ENCODE measurements at regions not wholly inside any gene's neighbourhood (a gene's known extent, or its start where the extent isn't known, plus 50 kb on each side); places are given as distances from the start of the nearest gene placed in this dataset.

DNA sequence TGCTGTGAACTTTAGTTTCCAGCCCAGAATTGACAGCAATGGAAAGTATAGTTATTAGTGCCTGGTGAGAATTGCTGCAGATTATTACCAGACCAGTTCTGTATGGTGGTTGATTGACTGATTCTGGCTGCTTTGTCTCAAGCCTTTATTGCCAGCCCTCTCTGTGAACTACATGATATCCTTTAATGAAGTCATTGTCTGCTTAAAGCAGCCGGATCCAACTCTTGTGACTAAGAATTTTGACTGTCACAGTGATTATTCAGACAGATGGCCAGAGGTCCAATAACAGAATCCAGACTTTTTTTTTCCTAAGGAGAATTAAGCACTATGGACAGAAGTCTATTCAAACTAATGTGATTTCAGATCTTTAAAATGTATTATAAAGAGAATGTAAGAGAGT is 1548.6 kb upstream of the B3GALT2 start:
- H3K9me3 ChIP-seq (ENCODE audit: low read depth), result no peaks in the 10 kb centered on the region
- H3K36me3 ChIP-seq (replicated peaks; ENCODE audit: insufficient read depth, low read depth), result no peaks in the 10 kb centered on the region
- H3K27me3 ChIP-seq, result no peaks in the 10 kb centered on the region
- no peaks in the 10 kb centered on the region for H3K79me2 ChIP-seq
- H3K4me3 ChIP-seq, result no peak overlapping the region
- H3K27ac ChIP-seq, result no peak overlapping the region
- DNase-seq (ENCODE audit: low spot score), result no peak
- TF ChIP-seq, protein P1, sequence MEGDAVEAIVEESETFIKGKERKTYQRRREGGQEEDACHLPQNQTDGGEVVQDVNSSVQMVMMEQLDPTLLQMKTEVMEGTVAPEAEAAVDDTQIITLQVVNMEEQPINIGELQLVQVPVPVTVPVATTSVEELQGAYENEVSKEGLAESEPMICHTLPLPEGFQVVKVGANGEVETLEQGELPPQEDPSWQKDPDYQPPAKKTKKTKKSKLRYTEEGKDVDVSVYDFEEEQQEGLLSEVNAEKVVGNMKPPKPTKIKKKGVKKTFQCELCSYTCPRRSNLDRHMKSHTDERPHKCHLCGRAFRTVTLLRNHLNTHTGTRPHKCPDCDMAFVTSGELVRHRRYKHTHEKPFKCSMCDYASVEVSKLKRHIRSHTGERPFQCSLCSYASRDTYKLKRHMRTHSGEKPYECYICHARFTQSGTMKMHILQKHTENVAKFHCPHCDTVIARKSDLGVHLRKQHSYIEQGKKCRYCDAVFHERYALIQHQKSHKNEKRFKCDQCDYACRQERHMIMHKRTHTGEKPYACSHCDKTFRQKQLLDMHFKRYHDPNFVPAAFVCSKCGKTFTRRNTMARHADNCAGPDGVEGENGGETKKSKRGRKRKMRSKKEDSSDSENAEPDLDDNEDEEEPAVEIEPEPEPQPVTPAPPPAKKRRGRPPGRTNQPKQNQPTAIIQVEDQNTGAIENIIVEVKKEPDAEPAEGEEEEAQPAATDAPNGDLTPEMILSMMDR (IDR thresholded peaks at IDR 0.05; ENCODE audit: poor library complexity), result no peak
- no peak for TF ChIP-seq EZH2phosphoT487 (IDR thresholded peaks at IDR 0.05; ENCODE audit: low read depth, severe bottlenecking, unreplicated experiment)
- TF ChIP-seq EZH2 (IDR thresholded peaks at IDR 0.05; ENCODE audit: borderline replicate concordance), result no peak
- H3K4me1 ChIP-seq (ENCODE audit: insufficient read depth), result no peaks in the 10 kb centered on the region
- 65% methylated on average over 1 of the region's 1 CpG for WGBS (ENCODE audit: low lambda C conversion rate, missing lambda C conversion rate)
- no peak overlapping the region for H2AFZ ChIP-seq
- no peaks in the 10 kb centered on the region for H3K9me2 ChIP-seq (replicated peaks; ENCODE audit: insufficient read depth)
- H4K20me1 ChIP-seq (ENCODE audit: insufficient read depth, poor library complexity, severe bottlenecking), result no peaks in the 10 kb centered on the region
- H3K4me2 ChIP-seq, result no peak overlapping the region

DNA sequence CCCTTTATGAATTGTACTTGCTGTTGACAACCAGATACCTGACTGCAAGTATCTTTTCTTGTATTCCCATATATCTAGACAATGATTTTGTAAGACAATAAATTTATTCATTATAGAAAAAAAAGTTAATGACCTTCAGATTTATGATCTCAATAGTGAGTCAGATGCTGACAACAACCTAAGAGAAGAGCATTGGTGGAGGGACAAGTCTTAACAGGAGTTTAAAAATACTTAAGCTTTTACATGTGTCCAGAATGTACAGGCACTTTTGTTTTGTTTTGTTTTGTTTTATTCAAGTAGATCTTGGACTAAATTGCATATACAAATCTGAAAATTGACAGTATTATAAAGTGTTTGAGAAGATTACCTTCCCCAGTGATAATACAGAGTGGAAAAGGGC is 1544.6 kb upstream of the B3GALT2 start:
- no peak overlapping the region for H2AFZ ChIP-seq

DNA sequence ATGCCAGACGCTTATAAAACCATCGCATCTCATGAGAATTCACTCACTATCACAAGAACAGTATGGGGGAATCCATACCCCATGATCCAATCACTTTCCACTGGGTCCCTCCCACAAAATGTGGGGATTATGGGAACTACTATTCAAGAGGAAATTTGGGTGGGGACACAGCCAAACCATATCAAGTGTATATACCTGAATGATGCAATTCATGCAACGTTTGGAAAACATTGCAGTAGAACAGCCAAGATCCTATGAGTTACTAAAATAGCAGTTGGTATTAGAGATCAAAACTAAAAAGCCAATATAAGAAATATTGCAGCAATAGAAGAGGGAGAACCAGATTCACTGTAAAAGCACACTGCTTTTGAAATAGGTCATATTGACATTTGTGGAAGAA is 1543.9 kb upstream of the B3GALT2 start:
- no peaks in the 10 kb centered on the region for H3K9me3 ChIP-seq (ENCODE audit: low read depth)
- DNase-seq (ENCODE audit: low spot score), result no peak
- H3K4me3 ChIP-seq, result no peak overlapping the region

More for the DNA sequence above, 1544.6 kb upstream of the B3GALT2 start:
- no peak for DNase-seq (ENCODE audit: low spot score)
- H3K9me2 ChIP-seq (replicated peaks; ENCODE audit: insufficient read depth), result no peaks in the 10 kb centered on the region
- H3K36me3 ChIP-seq (replicated peaks; ENCODE audit: insufficient read depth, low read depth), result no peaks in the 10 kb centered on the region
- TF ChIP-seq EZH2 (IDR thresholded peaks at IDR 0.05; ENCODE audit: borderline replicate concordance), result no peak
- TF ChIP-seq EZH2phosphoT487 (IDR thresholded peaks at IDR 0.05; ENCODE audit: low read depth, severe bottlenecking, unreplicated experiment), result no peak
- TF ChIP-seq, protein P1 (IDR thresholded peaks at IDR 0.05; ENCODE audit: poor library complexity), result no peak
- H3K4me1 ChIP-seq (ENCODE audit: insufficient read depth), result no peaks in the 10 kb centered on the region
- no peaks in the 10 kb centered on the region for H3K27me3 ChIP-seq
- H3K79me2 ChIP-seq, result no peaks in the 10 kb centered on the region
- H3K9me3 ChIP-seq (ENCODE audit: low read depth), result no peaks in the 10 kb centered on the region
- no peaks in the 10 kb centered on the region for H4K20me1 ChIP-seq (ENCODE audit: insufficient read depth, poor library complexity, severe bottlenecking)
- H3K27ac ChIP-seq, result no peak overlapping the region
- H3K4me3 ChIP-seq, result no peak overlapping the region
- no peak overlapping the region for H3K4me2 ChIP-seq

DNA sequence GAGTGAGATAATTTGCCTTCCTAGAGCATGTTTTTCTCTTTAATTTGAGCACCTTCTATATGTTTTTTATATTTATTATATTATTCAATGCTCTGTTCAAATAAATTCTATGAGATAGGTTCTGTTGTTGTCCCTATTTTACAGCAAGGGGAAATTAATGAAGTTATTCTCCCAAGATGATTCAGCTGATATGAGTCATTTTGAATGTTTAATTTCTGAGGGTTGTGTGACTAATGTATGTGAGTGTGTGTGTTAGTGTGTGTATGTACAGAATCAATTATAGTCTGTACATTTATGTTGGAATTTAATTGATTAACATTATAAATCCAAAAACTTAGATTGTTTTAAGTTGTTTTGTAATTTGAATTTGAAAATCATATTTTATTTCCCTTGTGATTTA is 1536.7 kb upstream of the B3GALT2 start:
- Histone ChIP-seq H3K27ac (no peak overlapping the region), H3K9me3 (ENCODE audit: low read depth) (no peaks in the 10 kb centered on the region), H3K36me3 (replicated peaks; ENCODE audit: insufficient read depth, low read depth) (no peaks in the 10 kb centered on the region), H3K4me3 (no peak overlapping the region), H2AFZ (no peak overlapping the region), H3K4me1 (ENCODE audit: insufficient read depth) (no peaks in the 10 kb centered on the region), H3K79me2 (no peaks in the 10 kb centered on the region), H3K27me3 (no peaks in the 10 kb centered on the region), H3K4me2 (no peak overlapping the region), H4K20me1 (ENCODE audit: insufficient read depth, poor library complexity, severe bottlenecking) (no peaks in the 10 kb centered on the region), H3K9me2 (replicated peaks; ENCODE audit: insufficient read depth) (no peaks in the 10 kb centered on the region)
- TF ChIP-seq, protein P1 (IDR thresholded peaks at IDR 0.05; ENCODE audit: poor library complexity), result no peak
- TF ChIP-seq EZH2 (IDR thresholded peaks at IDR 0.05; ENCODE audit: borderline replicate concordance) (no peak), EZH2phosphoT487 (IDR thresholded peaks at IDR 0.05; ENCODE audit: low read depth, severe bottlenecking, unreplicated experiment) (no peak)
- no peak for DNase-seq (ENCODE audit: low spot score)

More for the DNA sequence above, 1543.9 kb upstream of the B3GALT2 start:
- no peaks in the 10 kb centered on the region for H4K20me1 ChIP-seq (ENCODE audit: insufficient read depth, poor library complexity, severe bottlenecking)
- no peaks in the 10 kb centered on the region for H3K79me2 ChIP-seq
- H3K9me2 ChIP-seq (replicated peaks; ENCODE audit: insufficient read depth), result no peaks in the 10 kb centered on the region
- no peak overlapping the region for H3K27ac ChIP-seq
- H3K27me3 ChIP-seq, result no peaks in the 10 kb centered on the region
- H3K4me2 ChIP-seq, result no peak overlapping the region
- WGBS (ENCODE audit: low lambda C conversion rate, missing lambda C conversion rate), result 87% methylated on average over 3 of the region's 3 CpGs
- H2AFZ ChIP-seq, result no peak overlapping the region
- TF ChIP-seq EZH2phosphoT487 (IDR thresholded peaks at IDR 0.05; ENCODE audit: low read depth, severe bottlenecking, unreplicated experiment) (no peak), EZH2 (IDR thresholded peaks at IDR 0.05; ENCODE audit: borderline replicate concordance) (no peak)
- H3K4me1 ChIP-seq (ENCODE audit: insufficient read depth), result no peaks in the 10 kb centered on the region
- no peaks in the 10 kb centered on the region for H3K36me3 ChIP-seq (replicated peaks; ENCODE audit: insufficient read depth, low read depth)
